ENCODE measurements at regions not wholly inside any gene's neighbourhood (a gene's known extent, or its start where the extent isn't known, plus 50 kb on each side); places are given as distances from the start of the nearest gene placed in this dataset.

- TF ChIP-seq CTCF (IDR thresholded peaks at IDR 0.05) (no peak), POLR2A (IDR thresholded peaks at IDR 0.05) (no peak)
Observed at GRCh38 chr14:50012644-50013043, 103.7 kb downstream of the VCPKMT start.

All from lower leg skin (tissue), 3 donors.